MM.1S (cell line): ENCODE measurements at regions not wholly inside any gene's neighbourhood (a gene's known extent, or its start where the extent isn't known, plus 50 kb on each side); places are given as distances from the start of the nearest gene placed in this dataset.

Experiments used
- DNase-seq: peaks from one replicate; pipeline ENCODE4 v3.0.0-alpha.2; 2015
- H2AFZ ChIP-seq: fragments of 300-600 bp; sonication (generic); 2 replicates; pipeline ENCODE4 v1.6.0; 2016; ENCODE audit warnings: antibody characterized with exemption, low read length
- H3F3A ChIP-seq: fragments of 300-600 bp; sonication (generic); 2 replicates; pipeline ENCODE4 v1.6.1; 2016; ENCODE audit warnings: mild to moderate bottlenecking, antibody characterized with exemption, low read length, moderate library complexity, mixed read lengths; ENCODE audit not compliant: insufficient read depth
- H3K27ac ChIP-seq: fragments of 300-600 bp; sonication (generic); 2 replicates; pipeline ENCODE4 v1.5.1; 2016; ENCODE audit warnings: mild to moderate bottlenecking, low read length
- H3K27me3 ChIP-seq: fragments of 300-600 bp; sonication (generic); replicated peaks from 2 replicates; pipeline ENCODE4 v1.6.0; 2016; ENCODE audit warnings: low read length; ENCODE audit not compliant: insufficient read depth
- H3K36me3 ChIP-seq: fragments of 300-600 bp; sonication (generic); replicated peaks from 2 replicates; pipeline ENCODE4 v1.6.1; 2016; ENCODE audit warnings: mild to moderate bottlenecking, low read length, mixed read lengths; ENCODE audit not compliant: insufficient read depth
- H3K4me1 ChIP-seq: fragments of 300-600 bp; sonication (generic); 2 replicates; pipeline ENCODE4 v1.6.1; 2016; ENCODE audit warnings: low read length, mixed read lengths
- H3K4me2 ChIP-seq: fragments of 300-600 bp; sonication (generic); 2 replicates; pipeline ENCODE4 v1.6.0; 2016; ENCODE audit warnings: low read depth, low read length
- H3K4me3 ChIP-seq: fragments of 300-600 bp; sonication (generic); 2 replicates; pipeline ENCODE4 v1.5.1; 2016; ENCODE audit warnings: low read length, mixed read lengths
- H3K79me2 ChIP-seq: fragments of 300-600 bp; sonication (generic); 2 replicates; pipeline ENCODE4 v1.6.1; 2016; ENCODE audit warnings: mixed run types, low read length, mixed read lengths
- H3K9ac ChIP-seq: fragments of 300-600 bp; sonication (generic); 2 replicates; pipeline ENCODE4 v1.6.1; 2016; ENCODE audit warnings: low read length, mixed read lengths
- H3K9me2 ChIP-seq: fragments of 300-600 bp; sonication (generic); replicated peaks from 2 replicates; pipeline ENCODE4 v1.6.1; 2016; ENCODE audit warnings: mild to moderate bottlenecking, low read length, mixed read lengths; ENCODE audit not compliant: insufficient read depth
- H3K9me3 ChIP-seq: fragments of 300-600 bp; sonication (generic); replicated peaks from 2 replicates; pipeline ENCODE4 v1.6.1; 2016; ENCODE audit warnings: mild to moderate bottlenecking, low read length, mixed read lengths; ENCODE audit not compliant: insufficient read depth
- H4K20me1 ChIP-seq: fragments of 300-600 bp; sonication (generic); 2 replicates; pipeline ENCODE4 v1.6.1; 2016; ENCODE audit warnings: mild to moderate bottlenecking, low read length, moderate library complexity, mixed read lengths; ENCODE audit not compliant: insufficient read depth
- EZH2 ChIP-seq: fragments of 300-600 bp; sonication (generic); optimal IDR thresholded peaks from 2 replicates; pipeline ENCODE3; 2017; ENCODE audit warnings: low read depth, mild to moderate bottlenecking, antibody characterized with exemption, low read length, mixed read lengths
- EZH2phosphoT487 ChIP-seq: fragments of 300-600 bp; sonication (generic); IDR thresholded peaks from 2 replicates; pipeline ENCODE4 v1.6.1; 2018; ENCODE audit warnings: antibody characterized with exemption, low read length
- TF ChIP-seq, protein P1 (sequence below): fragments of 300-600 bp; sonication (generic); IDR thresholded peaks from 2 replicates; pipeline ENCODE4 v1.5.1; 2016; ENCODE audit warnings: antibody characterized with exemption, low read length, mixed read lengths

GRCh38 chr13:73449252-73449651 is 390.4 kb downstream of the KLF5 start:
- H3K9ac ChIP-seq: no peak overlapping the region
- no peaks in the 10 kb centered on the region for H4K20me1 ChIP-seq
- H3K9me2 ChIP-seq: no peaks in the 10 kb centered on the region
- H3K36me3 ChIP-seq: no peaks in the 10 kb centered on the region
- H3K4me3 ChIP-seq: no peak overlapping the region
- no peaks in the 10 kb centered on the region for H3K9me3 ChIP-seq
- no peaks in the 10 kb centered on the region for H3K27me3 ChIP-seq
- DNase-seq: no peak
- no peak overlapping the region for H3K4me2 ChIP-seq
- no peak overlapping the region for H3K27ac ChIP-seq
- H2AFZ ChIP-seq: no peak overlapping the region
- no peaks in the 10 kb centered on the region for H3F3A ChIP-seq
- no peaks in the 10 kb centered on the region for H3K4me1 ChIP-seq
- H3K79me2 ChIP-seq: no peaks in the 10 kb centered on the region
- TF ChIP-seq EZH2phosphoT487 (no peak), EZH2 (no peak)
- TF ChIP-seq, protein P1, sequence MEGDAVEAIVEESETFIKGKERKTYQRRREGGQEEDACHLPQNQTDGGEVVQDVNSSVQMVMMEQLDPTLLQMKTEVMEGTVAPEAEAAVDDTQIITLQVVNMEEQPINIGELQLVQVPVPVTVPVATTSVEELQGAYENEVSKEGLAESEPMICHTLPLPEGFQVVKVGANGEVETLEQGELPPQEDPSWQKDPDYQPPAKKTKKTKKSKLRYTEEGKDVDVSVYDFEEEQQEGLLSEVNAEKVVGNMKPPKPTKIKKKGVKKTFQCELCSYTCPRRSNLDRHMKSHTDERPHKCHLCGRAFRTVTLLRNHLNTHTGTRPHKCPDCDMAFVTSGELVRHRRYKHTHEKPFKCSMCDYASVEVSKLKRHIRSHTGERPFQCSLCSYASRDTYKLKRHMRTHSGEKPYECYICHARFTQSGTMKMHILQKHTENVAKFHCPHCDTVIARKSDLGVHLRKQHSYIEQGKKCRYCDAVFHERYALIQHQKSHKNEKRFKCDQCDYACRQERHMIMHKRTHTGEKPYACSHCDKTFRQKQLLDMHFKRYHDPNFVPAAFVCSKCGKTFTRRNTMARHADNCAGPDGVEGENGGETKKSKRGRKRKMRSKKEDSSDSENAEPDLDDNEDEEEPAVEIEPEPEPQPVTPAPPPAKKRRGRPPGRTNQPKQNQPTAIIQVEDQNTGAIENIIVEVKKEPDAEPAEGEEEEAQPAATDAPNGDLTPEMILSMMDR: no peak

GRCh38 chr13:73440296-73440895 is 381.6 kb downstream of the KLF5 start:
- no peak overlapping the region for H2AFZ ChIP-seq
- H3K36me3 ChIP-seq: no peaks in the 10 kb centered on the region
- no peaks in the 10 kb centered on the region for H3K9me2 ChIP-seq
- no peaks in the 10 kb centered on the region for H3K79me2 ChIP-seq
- DNase-seq: no peak
- H3K9me3 ChIP-seq: no peaks in the 10 kb centered on the region
- TF ChIP-seq EZH2phosphoT487: no peak
- TF ChIP-seq, protein P1: no peak
- TF ChIP-seq EZH2: no peak
- no peak overlapping the region for H3K4me3 ChIP-seq
- H3K27me3 ChIP-seq: no peaks in the 10 kb centered on the region
- no peaks in the 10 kb centered on the region for H3F3A ChIP-seq
- no peaks in the 10 kb centered on the region for H3K4me1 ChIP-seq
- no peaks in the 10 kb centered on the region for H4K20me1 ChIP-seq
- H3K9ac ChIP-seq: no peak overlapping the region
- no peak overlapping the region for H3K27ac ChIP-seq
- no peak overlapping the region for H3K4me2 ChIP-seq

DNA sequence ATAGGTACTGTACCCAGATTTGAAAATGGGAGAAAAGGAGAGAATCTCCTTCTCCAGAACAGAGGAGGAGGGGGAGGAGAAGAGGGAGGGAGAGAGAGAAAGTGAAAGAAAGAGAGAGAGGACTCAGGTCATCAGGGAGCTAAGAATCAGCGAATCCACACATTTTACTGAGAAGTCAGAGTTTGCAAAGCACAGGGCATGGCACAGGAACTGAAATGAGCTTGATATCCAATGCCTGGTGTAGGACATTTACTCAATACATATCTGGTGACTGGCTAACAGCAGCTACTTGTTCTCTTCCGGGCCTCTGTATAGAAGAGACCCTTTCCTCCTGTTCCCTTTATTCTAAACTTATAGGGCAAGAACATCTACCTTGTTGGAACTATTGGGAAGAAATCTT is 375.1 kb downstream of the KLF5 start:
- Histone ChIP-seq H3K9ac (no peak overlapping the region), H3K27ac (no peak overlapping the region), H3K36me3 (no peaks in the 10 kb centered on the region), H2AFZ (no peak overlapping the region), H3K4me2 (no peak overlapping the region), H3K9me2 (no peaks in the 10 kb centered on the region), H3K9me3 (no peaks in the 10 kb centered on the region), H3K79me2 (no peaks in the 10 kb centered on the region), H3K4me1 (no peaks in the 10 kb centered on the region), H4K20me1 (no peaks in the 10 kb centered on the region), H3K27me3 (no peaks in the 10 kb centered on the region), H3F3A (no peaks in the 10 kb centered on the region), H3K4me3 (no peak overlapping the region)
- DNase-seq: no peak
- TF ChIP-seq, protein P1: no peak
- TF ChIP-seq EZH2phosphoT487 (no peak), EZH2 (no peak)
